ENCODE measurements at regions not wholly inside any gene's neighbourhood (a gene's known extent, or its start where the extent isn't known, plus 50 kb on each side); places are given as distances from the start of the nearest gene placed in this dataset.

GRCh38 chr7:115218076-115218475 is 296.2 kb downstream of the MDFIC start:
- no peak for DNase-seq
- no peak for TF ChIP-seq CTCF (IDR thresholded peaks at IDR 0.05)
- TF ChIP-seq POLR2A (IDR thresholded peaks at IDR 0.05) = no peak
- intact Hi-C loops (cut with DNase I) = no loop called here
- Histone ChIP-seq H3K27ac (no peak overlapping the region), H3K4me3 (no peak overlapping the region), H3K4me1 (no peaks in the 10 kb centered on the region), H3K9me3 (no peaks in the 10 kb centered on the region), H3K27me3 (no peaks in the 10 kb centered on the region), H3K36me3 (no peaks in the 10 kb centered on the region)
- 100% methylated on average over 1 of the region's 1 CpG for WGBS (ENCODE audit: insufficient coverage, low coverage, low lambda C conversion rate, missing lambda C conversion rate)
- no peak for ATAC-seq

GRCh38 chr7:115217373-115217772 is 295.5 kb downstream of the MDFIC start:
- TF ChIP-seq CTCF (IDR thresholded peaks at IDR 0.05) (peak; percentile 39 to 54 (median 48)), POLR2A (IDR thresholded peaks at IDR 0.05) (no peak)
- ATAC-seq (peak; percentile 65 to 81 (median 74)), DNase-seq (no peak)
- Histone ChIP-seq H3K4me1 (no peaks in the 10 kb centered on the region), H3K36me3 (no peaks in the 10 kb centered on the region), H3K27me3 (no peaks in the 10 kb centered on the region), H3K27ac (no peak overlapping the region), H3K4me3 (no peak overlapping the region), H3K9me3 (no peaks in the 10 kb centered on the region)
- 69% methylated on average over 1 of the region's 1 CpG for WGBS (ENCODE audit: insufficient coverage, low coverage, low lambda C conversion rate, missing lambda C conversion rate)
- intact Hi-C loops (cut with DNase I) = no loop called here

GRCh38 chr7:115216652-115217051 is 294.8 kb downstream of the MDFIC start:
- Histone ChIP-seq H3K4me3 (no peak overlapping the region), H3K36me3 (no peaks in the 10 kb centered on the region), H3K9me3 (no peaks in the 10 kb centered on the region), H3K27ac (no peak overlapping the region), H3K4me1 (no peaks in the 10 kb centered on the region), H3K27me3 (no peaks in the 10 kb centered on the region)
- intact Hi-C loops (cut with DNase I) = no loop called here
- TF ChIP-seq CTCF (IDR thresholded peaks at IDR 0.05) (no peak), POLR2A (IDR thresholded peaks at IDR 0.05) (no peak)
- WGBS (ENCODE audit: insufficient coverage, low coverage, low lambda C conversion rate, missing lambda C conversion rate) = 100% methylated on average over 1 of the region's 1 CpG
- DNase-seq = no peak
- no peak for ATAC-seq

GRCh38 chr7:115211171-115211570 is 289.3 kb downstream of the MDFIC start:
- ATAC-seq = no peak
- DNase-seq = no peak
- no peaks in the 10 kb centered on the region for H3K36me3 ChIP-seq
- no peak overlapping the region for H3K4me3 ChIP-seq
- WGBS (ENCODE audit: insufficient coverage, low coverage, low lambda C conversion rate, missing lambda C conversion rate) = 20% methylated on average over 1 of the region's 1 CpG
- no peaks in the 10 kb centered on the region for H3K4me1 ChIP-seq
- intact Hi-C loops (cut with DNase I) = no loop called here
- no peaks in the 10 kb centered on the region for H3K27me3 ChIP-seq
- H3K9me3 ChIP-seq = no peaks in the 10 kb centered on the region
- TF ChIP-seq POLR2A (IDR thresholded peaks at IDR 0.05) (no peak), CTCF (IDR thresholded peaks at IDR 0.05) (no peak)
- H3K27ac ChIP-seq = no peak overlapping the region

- H3K27ac ChIP-seq = no peak overlapping the region
- DNase-seq (no peak), ATAC-seq (no peak)
- intact Hi-C loops (cut with DNase I) = no loop called here
- H3K36me3 ChIP-seq = no peaks in the 10 kb centered on the region
- no peaks in the 10 kb centered on the region for H3K27me3 ChIP-seq
- no peak overlapping the region for H3K4me3 ChIP-seq
- no peak for TF ChIP-seq POLR2A (IDR thresholded peaks at IDR 0.05)
- TF ChIP-seq CTCF (IDR thresholded peaks at IDR 0.05) = no peak
- H3K4me1 ChIP-seq = no peaks in the 10 kb centered on the region
- 63% methylated on average over 4 of the region's 4 CpGs for WGBS (ENCODE audit: insufficient coverage, low coverage, low lambda C conversion rate, missing lambda C conversion rate)
- H3K9me3 ChIP-seq = no peaks in the 10 kb centered on the region
Observed at GRCh38 chr7:115210552-115210951, 288.7 kb downstream of the MDFIC start.

Data from right lobe of liver (tissue), 6 donors.